MM.1S (cell line): ENCODE measurements at regions not wholly inside any gene's neighbourhood (a gene's known extent, or its start where the extent isn't known, plus 50 kb on each side); places are given as distances from the start of the nearest gene placed in this dataset.

ENCODE experiments used
- DNase-seq: peaks from one replicate; pipeline ENCODE4 v3.0.0-alpha.2; 2015
- H2AFZ ChIP-seq: fragments of 300-600 bp; sonication (generic); 2 replicates; pipeline ENCODE4 v1.6.0; 2016; ENCODE audit warnings: antibody characterized with exemption, low read length
- H3F3A ChIP-seq: fragments of 300-600 bp; sonication (generic); 2 replicates; pipeline ENCODE4 v1.6.1; 2016; ENCODE audit warnings: mild to moderate bottlenecking, antibody characterized with exemption, low read length, moderate library complexity, mixed read lengths; ENCODE audit not compliant: insufficient read depth
- H3K27ac ChIP-seq: fragments of 300-600 bp; sonication (generic); 2 replicates; pipeline ENCODE4 v1.5.1; 2016; ENCODE audit warnings: mild to moderate bottlenecking, low read length
- H3K27me3 ChIP-seq: fragments of 300-600 bp; sonication (generic); replicated peaks from 2 replicates; pipeline ENCODE4 v1.6.0; 2016; ENCODE audit warnings: low read length; ENCODE audit not compliant: insufficient read depth
- H3K36me3 ChIP-seq: fragments of 300-600 bp; sonication (generic); replicated peaks from 2 replicates; pipeline ENCODE4 v1.6.1; 2016; ENCODE audit warnings: mild to moderate bottlenecking, low read length, mixed read lengths; ENCODE audit not compliant: insufficient read depth
- H3K4me1 ChIP-seq: fragments of 300-600 bp; sonication (generic); 2 replicates; pipeline ENCODE4 v1.6.1; 2016; ENCODE audit warnings: low read length, mixed read lengths
- H3K4me2 ChIP-seq: fragments of 300-600 bp; sonication (generic); 2 replicates; pipeline ENCODE4 v1.6.0; 2016; ENCODE audit warnings: low read depth, low read length
- H3K4me3 ChIP-seq: fragments of 300-600 bp; sonication (generic); 2 replicates; pipeline ENCODE4 v1.5.1; 2016; ENCODE audit warnings: low read length, mixed read lengths
- H3K79me2 ChIP-seq: fragments of 300-600 bp; sonication (generic); 2 replicates; pipeline ENCODE4 v1.6.1; 2016; ENCODE audit warnings: mixed run types, low read length, mixed read lengths
- H3K9ac ChIP-seq: fragments of 300-600 bp; sonication (generic); 2 replicates; pipeline ENCODE4 v1.6.1; 2016; ENCODE audit warnings: low read length, mixed read lengths
- H3K9me2 ChIP-seq: fragments of 300-600 bp; sonication (generic); replicated peaks from 2 replicates; pipeline ENCODE4 v1.6.1; 2016; ENCODE audit warnings: mild to moderate bottlenecking, low read length, mixed read lengths; ENCODE audit not compliant: insufficient read depth
- H3K9me3 ChIP-seq: fragments of 300-600 bp; sonication (generic); replicated peaks from 2 replicates; pipeline ENCODE4 v1.6.1; 2016; ENCODE audit warnings: mild to moderate bottlenecking, low read length, mixed read lengths; ENCODE audit not compliant: insufficient read depth
- H4K20me1 ChIP-seq: fragments of 300-600 bp; sonication (generic); 2 replicates; pipeline ENCODE4 v1.6.1; 2016; ENCODE audit warnings: mild to moderate bottlenecking, low read length, moderate library complexity, mixed read lengths; ENCODE audit not compliant: insufficient read depth
- EZH2 ChIP-seq: fragments of 300-600 bp; sonication (generic); optimal IDR thresholded peaks from 2 replicates; pipeline ENCODE3; 2017; ENCODE audit warnings: low read depth, mild to moderate bottlenecking, antibody characterized with exemption, low read length, mixed read lengths
- EZH2phosphoT487 ChIP-seq: fragments of 300-600 bp; sonication (generic); IDR thresholded peaks from 2 replicates; pipeline ENCODE4 v1.6.1; 2018; ENCODE audit warnings: antibody characterized with exemption, low read length
- TF ChIP-seq, protein P1 (sequence below): fragments of 300-600 bp; sonication (generic); IDR thresholded peaks from 2 replicates; pipeline ENCODE4 v1.5.1; 2016; ENCODE audit warnings: antibody characterized with exemption, low read length, mixed read lengths

DNA sequence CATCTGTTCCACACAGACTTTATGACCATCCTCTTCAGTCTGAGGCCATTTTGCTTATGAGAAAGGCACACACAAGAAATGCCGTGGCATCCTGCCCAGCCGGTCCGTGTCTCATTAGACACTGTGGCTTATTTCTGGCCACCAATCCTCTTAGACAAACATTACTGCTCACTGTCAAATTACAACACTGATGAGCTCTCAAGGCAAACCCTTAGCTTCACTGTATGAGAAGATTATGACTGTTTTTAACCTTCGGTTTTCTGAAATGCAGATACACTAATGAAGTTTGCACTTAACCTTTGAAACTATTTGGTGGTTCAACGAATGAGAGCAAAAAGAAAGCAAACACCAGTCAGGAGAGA is 50.5 kb upstream of the DST start:
- H3K9me3 ChIP-seq: no peaks in the 10 kb centered on the region
- H3K27me3 ChIP-seq: no peaks in the 10 kb centered on the region
- H2AFZ ChIP-seq: no peak overlapping the region
- TF ChIP-seq, protein P1, sequence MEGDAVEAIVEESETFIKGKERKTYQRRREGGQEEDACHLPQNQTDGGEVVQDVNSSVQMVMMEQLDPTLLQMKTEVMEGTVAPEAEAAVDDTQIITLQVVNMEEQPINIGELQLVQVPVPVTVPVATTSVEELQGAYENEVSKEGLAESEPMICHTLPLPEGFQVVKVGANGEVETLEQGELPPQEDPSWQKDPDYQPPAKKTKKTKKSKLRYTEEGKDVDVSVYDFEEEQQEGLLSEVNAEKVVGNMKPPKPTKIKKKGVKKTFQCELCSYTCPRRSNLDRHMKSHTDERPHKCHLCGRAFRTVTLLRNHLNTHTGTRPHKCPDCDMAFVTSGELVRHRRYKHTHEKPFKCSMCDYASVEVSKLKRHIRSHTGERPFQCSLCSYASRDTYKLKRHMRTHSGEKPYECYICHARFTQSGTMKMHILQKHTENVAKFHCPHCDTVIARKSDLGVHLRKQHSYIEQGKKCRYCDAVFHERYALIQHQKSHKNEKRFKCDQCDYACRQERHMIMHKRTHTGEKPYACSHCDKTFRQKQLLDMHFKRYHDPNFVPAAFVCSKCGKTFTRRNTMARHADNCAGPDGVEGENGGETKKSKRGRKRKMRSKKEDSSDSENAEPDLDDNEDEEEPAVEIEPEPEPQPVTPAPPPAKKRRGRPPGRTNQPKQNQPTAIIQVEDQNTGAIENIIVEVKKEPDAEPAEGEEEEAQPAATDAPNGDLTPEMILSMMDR: no peak
- TF ChIP-seq EZH2: no peak
- H3K9ac ChIP-seq: no peak overlapping the region
- peaks cover 21% of the 10 kb centered on the region for H3K4me1 ChIP-seq
- H3F3A ChIP-seq: peaks cover 7% of the 10 kb centered on the region; the same call in 1 of the 2 replicates
- no peaks in the 10 kb centered on the region for H3K9me2 ChIP-seq
- no peak overlapping the region for H3K27ac ChIP-seq
- no peak for DNase-seq
- H3K79me2 ChIP-seq: no peaks in the 10 kb centered on the region
- H3K4me2 ChIP-seq: no peak overlapping the region
- no peak overlapping the region for H3K4me3 ChIP-seq
- no peaks in the 10 kb centered on the region for H3K36me3 ChIP-seq
- H4K20me1 ChIP-seq: no peaks in the 10 kb centered on the region

GRCh38 chr6:56692523-56693245 is 50.0 kb upstream of the DST start:
- H3K9me2 ChIP-seq: no peaks in the 10 kb centered on the region
- no peaks in the 10 kb centered on the region for H4K20me1 ChIP-seq
- no peak overlapping the region for H3K9ac ChIP-seq
- no peaks in the 10 kb centered on the region for H3K79me2 ChIP-seq
- peaks cover 7% of the 10 kb centered on the region; the same call in 1 of the 2 replicates for H3F3A ChIP-seq
- DNase-seq: no peak
- H3K9me3 ChIP-seq: no peaks in the 10 kb centered on the region
- no peak overlapping the region for H3K27ac ChIP-seq
- TF ChIP-seq, protein P1: no peak
- TF ChIP-seq EZH2: no peak
- TF ChIP-seq EZH2phosphoT487: no peak
- H3K4me3 ChIP-seq: no peak overlapping the region
- H3K4me2 ChIP-seq: no peak overlapping the region
- H3K36me3 ChIP-seq: no peaks in the 10 kb centered on the region
- H3K27me3 ChIP-seq: no peaks in the 10 kb centered on the region
- peaks cover 23% of the 10 kb centered on the region for H3K4me1 ChIP-seq
- no peak overlapping the region for H2AFZ ChIP-seq
